ENCODE measurements at regions not wholly inside any gene's neighbourhood (a gene's known extent, or its start where the extent isn't known, plus 50 kb on each side); places are given as distances from the start of the nearest gene placed in this dataset.

DNA sequence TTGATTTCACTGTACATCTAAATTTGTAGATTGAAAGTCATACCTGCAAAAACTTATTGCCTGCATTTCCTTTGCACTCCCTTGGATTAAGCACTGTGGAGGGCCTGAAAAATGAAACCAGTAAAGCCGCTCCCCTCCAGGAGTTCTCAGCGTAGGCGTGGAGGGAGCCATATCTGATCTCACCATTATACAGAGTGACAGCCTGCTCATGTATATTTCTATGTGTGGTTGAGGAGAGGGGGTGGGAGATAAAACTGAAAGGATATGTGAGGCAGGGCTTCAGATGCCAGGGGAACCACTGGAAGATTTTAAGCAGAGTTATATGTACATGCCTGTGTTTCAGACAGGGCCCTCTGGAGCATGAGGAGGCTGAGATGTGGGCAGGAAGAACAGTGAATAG, 303.0 kb downstream of the MSX2 start:
- H3K4me3 ChIP-seq = no peak overlapping the region
- intact Hi-C loops (cut with DNase I) = no loop called here
- no peak overlapping the region for H3K27ac ChIP-seq
- TF ChIP-seq, protein P1, sequence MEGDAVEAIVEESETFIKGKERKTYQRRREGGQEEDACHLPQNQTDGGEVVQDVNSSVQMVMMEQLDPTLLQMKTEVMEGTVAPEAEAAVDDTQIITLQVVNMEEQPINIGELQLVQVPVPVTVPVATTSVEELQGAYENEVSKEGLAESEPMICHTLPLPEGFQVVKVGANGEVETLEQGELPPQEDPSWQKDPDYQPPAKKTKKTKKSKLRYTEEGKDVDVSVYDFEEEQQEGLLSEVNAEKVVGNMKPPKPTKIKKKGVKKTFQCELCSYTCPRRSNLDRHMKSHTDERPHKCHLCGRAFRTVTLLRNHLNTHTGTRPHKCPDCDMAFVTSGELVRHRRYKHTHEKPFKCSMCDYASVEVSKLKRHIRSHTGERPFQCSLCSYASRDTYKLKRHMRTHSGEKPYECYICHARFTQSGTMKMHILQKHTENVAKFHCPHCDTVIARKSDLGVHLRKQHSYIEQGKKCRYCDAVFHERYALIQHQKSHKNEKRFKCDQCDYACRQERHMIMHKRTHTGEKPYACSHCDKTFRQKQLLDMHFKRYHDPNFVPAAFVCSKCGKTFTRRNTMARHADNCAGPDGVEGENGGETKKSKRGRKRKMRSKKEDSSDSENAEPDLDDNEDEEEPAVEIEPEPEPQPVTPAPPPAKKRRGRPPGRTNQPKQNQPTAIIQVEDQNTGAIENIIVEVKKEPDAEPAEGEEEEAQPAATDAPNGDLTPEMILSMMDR (IDR thresholded peaks at IDR 0.05) = no peak
- TF ChIP-seq POLR2A (IDR thresholded peaks at IDR 0.05) (no peak), POLR2AphosphoS5 (IDR thresholded peaks at IDR 0.05; ENCODE audit: insufficient read depth in 1 of 2, low read depth in 1 of 2) (no peak)
- no peaks in the 10 kb centered on the region for H3K4me1 ChIP-seq
- DNase-seq (ENCODE audit: extremely low spot score in 2 of 2) = peak in 1 of 2 donors; percentile 27
- no peaks in the 10 kb centered on the region for H3K36me3 ChIP-seq
- no peaks in the 10 kb centered on the region for H3K9me3 ChIP-seq
- no peaks in the 10 kb centered on the region for H3K27me3 ChIP-seq

DNA sequence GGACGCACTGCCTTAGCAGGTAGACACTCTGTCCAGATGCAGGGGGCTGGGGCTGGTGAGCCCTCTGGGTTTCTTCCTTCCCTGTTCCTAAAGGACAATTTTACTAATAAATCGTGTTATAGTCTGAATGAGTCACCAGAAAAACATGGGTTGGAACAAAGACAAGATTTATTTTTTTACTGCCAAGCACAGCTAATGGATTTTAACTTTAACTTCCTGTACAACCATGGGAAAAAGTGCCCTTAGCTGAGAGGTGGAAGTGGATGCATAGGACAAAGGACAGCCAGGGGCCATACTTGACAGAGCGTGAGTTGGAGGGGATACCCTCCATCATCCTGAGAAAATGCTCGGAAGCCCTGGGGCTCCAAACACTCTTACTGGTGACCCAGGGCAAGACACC, 300.7 kb downstream of the MSX2 start:
- intact Hi-C loops (cut with DNase I) = no loop called here

DNA sequence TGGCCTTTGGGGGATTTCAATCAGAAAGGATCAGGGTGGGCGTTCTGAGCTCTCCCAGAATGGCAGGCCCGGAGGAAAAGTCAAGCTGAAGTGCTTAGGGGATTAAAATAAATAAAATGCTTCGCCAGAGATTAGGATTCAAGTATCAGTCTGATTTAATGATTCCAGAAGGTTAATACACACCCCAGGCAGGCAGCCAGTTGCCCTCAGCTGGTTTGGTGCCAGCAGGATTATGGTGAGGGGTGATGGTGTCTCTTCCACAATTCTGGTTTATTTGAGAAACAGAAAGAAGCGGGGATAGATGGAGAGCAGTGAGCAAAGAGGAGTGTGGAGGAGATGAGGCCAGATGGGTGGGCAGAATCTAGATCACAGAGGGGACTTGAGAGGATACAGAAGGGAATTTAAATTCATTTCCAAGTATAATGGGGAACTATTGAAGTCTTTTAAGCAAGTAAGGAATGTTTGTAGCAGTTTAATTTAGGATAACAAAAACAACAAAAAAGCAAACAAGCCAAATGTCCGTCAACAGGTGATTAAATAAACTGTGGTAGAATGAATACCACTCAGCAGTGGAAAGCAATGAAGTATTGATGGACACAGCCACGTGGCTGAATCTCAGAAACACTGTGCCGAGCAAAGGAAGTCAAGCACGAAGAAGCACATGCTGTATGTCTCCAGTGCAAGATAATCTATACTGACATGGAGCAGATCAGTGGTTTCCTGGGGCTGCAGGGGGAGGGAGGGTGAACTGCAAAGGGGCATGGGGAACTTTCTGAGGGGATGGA, 297.7 kb downstream of the MSX2 start:
- intact Hi-C loops (cut with DNase I) = no loop called here
- no peak overlapping the region for H3K4me3 ChIP-seq

More for the DNA sequence above, 300.7 kb downstream of the MSX2 start:
- H3K27ac ChIP-seq = no peak overlapping the region
- H3K4me1 ChIP-seq = no peaks in the 10 kb centered on the region
- no peaks in the 10 kb centered on the region for H3K9me3 ChIP-seq
- H3K4me3 ChIP-seq = no peak overlapping the region
- no peak for TF ChIP-seq POLR2A (IDR thresholded peaks at IDR 0.05)
- TF ChIP-seq, protein P1 (IDR thresholded peaks at IDR 0.05) = no peak
- no peak for TF ChIP-seq POLR2AphosphoS5 (IDR thresholded peaks at IDR 0.05; ENCODE audit: insufficient read depth in 1 of 2, low read depth in 1 of 2)
- no peaks in the 10 kb centered on the region for H3K27me3 ChIP-seq
- DNase-seq (ENCODE audit: extremely low spot score in 2 of 2) = no peak
- H3K36me3 ChIP-seq = no peaks in the 10 kb centered on the region

DNA sequence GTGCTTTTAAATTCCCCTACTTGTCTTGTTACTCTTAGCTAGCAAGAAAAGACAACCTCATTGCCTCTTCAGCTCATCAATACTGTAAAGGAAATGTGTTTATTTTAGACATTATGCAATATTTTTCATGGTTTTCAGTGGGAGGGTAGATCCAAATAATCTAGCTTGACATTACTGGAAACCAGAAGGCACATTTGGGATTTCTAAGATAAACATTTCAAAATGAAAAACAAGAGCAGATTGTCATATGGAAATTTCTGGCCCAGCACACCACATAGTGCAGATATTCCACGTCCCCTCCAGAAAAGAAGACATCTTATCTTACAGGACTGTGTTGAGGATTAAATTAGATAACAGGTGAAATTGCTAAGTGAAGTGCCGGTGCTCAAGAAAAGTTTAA, 296.9 kb downstream of the MSX2 start:
- TF ChIP-seq POLR2A (IDR thresholded peaks at IDR 0.05) = no peak
- TF ChIP-seq POLR2AphosphoS5 (IDR thresholded peaks at IDR 0.05; ENCODE audit: insufficient read depth in 1 of 2, low read depth in 1 of 2) = no peak
- TF ChIP-seq, protein P1 (IDR thresholded peaks at IDR 0.05) = no peak
- Histone ChIP-seq H3K9me3 (no peaks in the 10 kb centered on the region), H3K27me3 (no peaks in the 10 kb centered on the region), H3K4me1 (no peaks in the 10 kb centered on the region), H3K36me3 (no peaks in the 10 kb centered on the region), H3K27ac (no peak overlapping the region), H3K4me3 (no peak overlapping the region)
- intact Hi-C loops (cut with DNase I) = no loop called here
- no peak for DNase-seq (ENCODE audit: extremely low spot score in 2 of 2)

More for the DNA sequence above, 297.7 kb downstream of the MSX2 start:
- H3K9me3 ChIP-seq = no peaks in the 10 kb centered on the region
- DNase-seq (ENCODE audit: extremely low spot score in 2 of 2) = no peak
- TF ChIP-seq, protein P1 (IDR thresholded peaks at IDR 0.05) = no peak
- TF ChIP-seq POLR2AphosphoS5 (IDR thresholded peaks at IDR 0.05; ENCODE audit: insufficient read depth in 1 of 2, low read depth in 1 of 2) = no peak
- no peak for TF ChIP-seq POLR2A (IDR thresholded peaks at IDR 0.05)
- H3K36me3 ChIP-seq = no peaks in the 10 kb centered on the region
- no peaks in the 10 kb centered on the region for H3K4me1 ChIP-seq
- no peaks in the 10 kb centered on the region for H3K27me3 ChIP-seq
- no peak overlapping the region for H3K27ac ChIP-seq

DNA sequence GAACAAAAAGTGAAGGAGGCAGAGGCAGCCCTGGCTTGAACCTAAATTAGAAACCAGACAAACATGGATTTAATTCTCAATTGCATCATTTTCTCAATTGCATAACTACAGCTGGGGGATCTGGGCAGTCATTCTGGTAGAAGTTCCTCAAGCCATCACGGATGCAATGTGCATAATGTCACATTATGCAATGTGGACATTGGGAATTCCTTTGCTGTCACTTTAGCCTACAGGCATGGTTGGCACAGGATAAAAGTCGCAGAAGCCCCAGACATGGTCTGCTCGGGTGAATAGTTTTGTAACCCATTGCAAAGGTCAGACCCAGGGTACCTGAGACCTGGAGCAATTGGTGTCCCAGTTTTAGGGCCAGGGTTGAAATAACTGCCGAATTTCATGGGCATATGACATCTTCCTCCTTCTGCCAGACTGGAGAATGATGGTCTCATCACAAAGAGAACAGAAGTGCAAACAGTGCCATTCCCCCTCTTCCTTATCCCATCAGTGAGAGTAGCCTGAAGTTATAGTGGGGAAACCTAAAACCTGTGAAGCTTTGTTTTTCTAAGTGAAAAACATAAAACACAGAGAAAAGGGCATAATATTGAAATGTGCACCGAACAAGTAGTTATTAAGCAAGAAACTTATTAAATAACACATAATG, 290.8 kb downstream of the MSX2 start:
- TF ChIP-seq, protein P1 (IDR thresholded peaks at IDR 0.05) = no peak
- no peak for TF ChIP-seq POLR2A (IDR thresholded peaks at IDR 0.05)
- no peak for TF ChIP-seq POLR2AphosphoS5 (IDR thresholded peaks at IDR 0.05; ENCODE audit: insufficient read depth in 1 of 2, low read depth in 1 of 2)
- no peaks in the 10 kb centered on the region for H3K4me1 ChIP-seq
- H3K27me3 ChIP-seq = no peaks in the 10 kb centered on the region
- intact Hi-C loops (cut with DNase I) = no loop called here
- no peaks in the 10 kb centered on the region for H3K9me3 ChIP-seq
- H3K27ac ChIP-seq = no peak overlapping the region
- no peaks in the 10 kb centered on the region for H3K36me3 ChIP-seq
- DNase-seq (ENCODE audit: extremely low spot score in 2 of 2) = peak in 1 of 2 donors; percentile 65
- H3K4me3 ChIP-seq = no peak overlapping the region
